Chondrocyte (in vitro differentiated cells): ENCODE measurements at regions not wholly inside any gene's neighbourhood (a gene's known extent, or its start where the extent isn't known, plus 50 kb on each side); places are given as distances from the start of the nearest gene placed in this dataset.

ENCODE experiments used
- DNase-seq: peaks from one replicate; pipeline ENCODE4 v3.0.0; 2021; ENCODE audit warnings: mixed read lengths, low spot score
- H3K27ac Mint-ChIP-seq: one replicate; pipeline ENCODE4 v1.8.0; 2021; ENCODE audit warnings: mild to moderate bottlenecking, moderate library complexity, mixed read lengths; ENCODE audit not compliant: unreplicated experiment
- H3K27me3 Mint-ChIP-seq: 2 replicates; pipeline ENCODE4 v1.8.0; 2021; ENCODE audit warnings: low read depth, mixed read lengths
- H3K36me3 Mint-ChIP-seq: 2 replicates; pipeline ENCODE4 v1.8.0; 2021; ENCODE audit warnings: low read depth, mixed read lengths
- H3K4me1 Mint-ChIP-seq: 2 replicates; pipeline ENCODE4 v1.8.0; 2021; ENCODE audit warnings: low read depth, mild to moderate bottlenecking, mixed read lengths
- H3K4me3 Mint-ChIP-seq: one replicate; pipeline ENCODE4 v1.8.0; 2021; ENCODE audit warnings: mild to moderate bottlenecking, moderate library complexity, mixed read lengths; ENCODE audit not compliant: unreplicated experiment
- H3K9me3 Mint-ChIP-seq: 2 replicates; pipeline ENCODE4 v1.8.0; 2021; ENCODE audit warnings: low read depth, mixed read lengths
- CTCF ChIP-seq: fragments of 200-600 bp; sonication (generic); IDR thresholded peaks from 2 replicates; pipeline ENCODE4 v1.5.0; 2021; ENCODE audit warnings: antibody characterized with exemption, mild to moderate bottlenecking, moderate library complexity

- no peak for DNase-seq
- TF ChIP-seq CTCF, result no peak
- H3K27ac Mint-ChIP-seq, result no peak overlapping the region
- H3K4me3 Mint-ChIP-seq, result no peak overlapping the region
- no peaks in the 10 kb centered on the region for H3K36me3 Mint-ChIP-seq
- no peaks in the 10 kb centered on the region for H3K4me1 Mint-ChIP-seq
- H3K9me3 Mint-ChIP-seq, result peaks cover 14% of the 10 kb centered on the region
- no peaks in the 10 kb centered on the region for H3K27me3 Mint-ChIP-seq
These were observed 192.4 kb downstream of the SQOR start for GRCh38 chr15:45827275-45827674.

- H3K9me3 Mint-ChIP-seq, result peaks cover 14% of the 10 kb centered on the region
- TF ChIP-seq CTCF, result no peak
- no peak for DNase-seq
- no peaks in the 10 kb centered on the region for H3K27me3 Mint-ChIP-seq
- no peaks in the 10 kb centered on the region for H3K4me1 Mint-ChIP-seq
- H3K4me3 Mint-ChIP-seq, result no peak overlapping the region
- no peak overlapping the region for H3K27ac Mint-ChIP-seq
- H3K36me3 Mint-ChIP-seq, result no peaks in the 10 kb centered on the region
These were observed 192.9 kb downstream of the SQOR start for GRCh38 chr15:45827766-45828165.

GRCh38 chr15:45829336-45830153 is 194.7 kb downstream of the SQOR start:
- Mint-ChIP-seq H3K9me3 (peaks cover 7% of the 10 kb centered on the region), H3K4me3 (no peak overlapping the region), H3K4me1 (no peaks in the 10 kb centered on the region), H3K36me3 (no peaks in the 10 kb centered on the region), H3K27me3 (no peaks in the 10 kb centered on the region), H3K27ac (no peak overlapping the region)
- no peak for TF ChIP-seq CTCF
- DNase-seq, result no peak

- TF ChIP-seq CTCF, result no peak
- Mint-ChIP-seq H3K9me3 (peaks cover 10% of the 10 kb centered on the region), H3K4me3 (no peak overlapping the region)
These were observed 197.0 kb downstream of the SQOR start for GRCh38 chr15:45831787-45832186.

GRCh38 chr15:45834622-45835021 is 199.8 kb downstream of the SQOR start:
- peaks cover 12% of the 10 kb centered on the region for H3K9me3 Mint-ChIP-seq
- H3K36me3 Mint-ChIP-seq, result no peaks in the 10 kb centered on the region
- TF ChIP-seq CTCF, result no peak
- H3K4me3 Mint-ChIP-seq, result no peak overlapping the region
- H3K4me1 Mint-ChIP-seq, result no peaks in the 10 kb centered on the region
- H3K27ac Mint-ChIP-seq, result no peak overlapping the region
- no peaks in the 10 kb centered on the region for H3K27me3 Mint-ChIP-seq
- no peak for DNase-seq

More at GRCh38 chr15:45831787-45832186, 197.0 kb downstream of the SQOR start:
- no peaks in the 10 kb centered on the region for H3K36me3 Mint-ChIP-seq
- no peak overlapping the region for H3K27ac Mint-ChIP-seq
- no peaks in the 10 kb centered on the region for H3K27me3 Mint-ChIP-seq
- DNase-seq, result no peak
- H3K4me1 Mint-ChIP-seq, result no peaks in the 10 kb centered on the region
